ENCODE measurements at regions not wholly inside any gene's neighbourhood (a gene's known extent, or its start where the extent isn't known, plus 50 kb on each side); places are given as distances from the start of the nearest gene placed in this dataset.

GRCh38 chr13:54706336-54706735 lies 1677.7 kb downstream of the OLFM4 start:
- TF ChIP-seq POLR2A (IDR thresholded peaks at IDR 0.05) (no peak), CTCF (IDR thresholded peaks at IDR 0.05) (no peak)

All from thyroid gland (tissue), 4 donors.